K562 (cell line): ENCODE measurements at regions not wholly inside any gene's neighbourhood (a gene's known extent, or its start where the extent isn't known, plus 50 kb on each side); places are given as distances from the start of the nearest gene placed in this dataset.

ENCODE experiments used
- ATAC-seq: fragments of 200-7000 bp; cut with Tn5 transposase; 3 replicates; pipeline ENCODE4 v1.9.1; 2020; ENCODE audit warnings: moderate library complexity
- BruUV-seq: library from RNA; stranded (reverse); fragments of 400-500 nt; replicated peaks from 2 replicates; lab custom pipeline; 2021; lab: Mats Ljungman, UMichigan
- CTCF ChIA-PET: fragments of 300-600 bp; formaldehyde crosslinking; extraction: SDS; loops from one replicate; lab custom pipeline; 2021; ENCODE audit warnings: low intra/inter-chr PET ratio; lab: Yijun Ruan, JAX
- POLR2A ChIA-PET: fragments of 300-600, 350-650 bp; sonication (Branson Sonifier 250); formaldehyde crosslinking; extraction: SDS; loops from one replicate; lab custom pipeline; 2021; ENCODE audit warnings: antibody characterized with exemption, inconsistent platforms; lab: Yijun Ruan, JAX
- DNase-seq, 4 experiments: peaks; one replicate each; pipeline versions ENCODE4 v3.0.0 to v3.0.0-alpha.2; 2011 to 2018; ENCODE audit warnings: low spot score in 3 of 4, mixed read lengths in 3 of 4; ENCODE audit errors: extremely low read depth in 1 of 4
- FAIRE-seq: peaks from 2 replicates; lab custom pipeline; 2011; peaks lifted over from hg19 to GRCh38; lab: Jason Lieb, UNC
- H2AFZ ChIP-seq: 2 replicates; pipeline ENCODE4 v1.6.0; 2011; ENCODE audit warnings: low read depth, low read length, control low read depth, inconsistent platforms
- H3K27ac ChIP-seq: fragments of 200-600 bp; 3 replicates; pipeline ENCODE4 v1.8.0; 2011; ENCODE audit warnings: low read depth, mild to moderate bottlenecking, control low read depth, inconsistent platforms, low read length, moderate library complexity, mixed read lengths; ENCODE audit errors: extremely low read depth
- H3K27me3 ChIP-seq, 2 experiments: fragments of 300-600 bp in 1 of 2; 2 replicates in 1 of 2; 3 replicates in 1 of 2; pipeline versions ENCODE4 v1.6.0 to v1.8.0; 2011; ENCODE audit warnings: inconsistent platforms in 2 of 2, low read length in 2 of 2, mild to moderate bottlenecking in 1 of 2, mixed read lengths in 1 of 2, moderate library complexity in 1 of 2; ENCODE audit not compliant: control insufficient read depth in 2 of 2, insufficient read depth in 2 of 2
- H3K36me3 ChIP-seq: fragments of 300-600 bp; 3 replicates; pipeline ENCODE4 v1.8.0; 2011; ENCODE audit warnings: mild to moderate bottlenecking, low read length, inconsistent platforms; ENCODE audit not compliant: control insufficient read depth, insufficient read depth
- H3K4me1 ChIP-seq, 2 experiments: fragments of 200-600 bp in 1 of 2; replicated peaks in 1 of 2; 2 replicates in 1 of 2; 3 replicates in 1 of 2; pipeline versions ENCODE4 v1.5.1 to v1.8.0; 2011; ENCODE audit warnings: inconsistent platforms in 2 of 2, low read length in 2 of 2, mild to moderate bottlenecking in 1 of 2, mixed read lengths in 1 of 2, moderate library complexity in 1 of 2; ENCODE audit not compliant: control insufficient read depth in 2 of 2, insufficient read depth in 2 of 2
- H3K4me2 ChIP-seq: 2 replicates; pipeline ENCODE4 v1.6.1; 2011; ENCODE audit warnings: low read length, control low read depth, inconsistent platforms, mixed read lengths; ENCODE audit not compliant: insufficient read depth
- H3K4me3 ChIP-seq: fragments of 200-600 bp; sonication (generic), shearing (Covaris generic); 2 replicates; pipeline ENCODE4 v1.5.1; 2016; ENCODE audit warnings: control low read depth, inconsistent platforms
- H3K79me2 ChIP-seq: fragments of 200-600 bp; 3 replicates; pipeline ENCODE4 v1.8.0; 2011; ENCODE audit warnings: low read length, inconsistent platforms; ENCODE audit not compliant: control insufficient read depth, insufficient read depth
- H3K9ac ChIP-seq, 2 experiments: 2 replicates each; pipeline versions ENCODE4 v1.6.0 to v1.6.1; 2011; ENCODE audit warnings: low read depth in 2 of 2, low read length in 2 of 2, control low read depth in 1 of 2, inconsistent platforms in 1 of 2, mild to moderate bottlenecking in 1 of 2, mixed read lengths in 1 of 2; ENCODE audit not compliant: insufficient read depth in 1 of 2
- H3K9me1 ChIP-seq: one replicate; pipeline ENCODE4 v1.6.0; 2011; ENCODE audit warnings: inconsistent platforms, mild to moderate bottlenecking, low read length, moderate library complexity; ENCODE audit not compliant: control insufficient read depth, insufficient read depth
- H3K9me3 ChIP-seq: replicated peaks from 2 replicates; pipeline ENCODE4 v1.5.1; 2011; ENCODE audit warnings: low read depth, low read length, inconsistent platforms; ENCODE audit not compliant: control insufficient read depth, insufficient read depth
- H4K20me1 ChIP-seq: replicated peaks from 2 replicates; pipeline ENCODE4 v1.6.1; 2011; ENCODE audit warnings: low read length, inconsistent platforms, mixed read lengths; ENCODE audit not compliant: control insufficient read depth, insufficient read depth
- ERF ChIP-seq: fragments of 450-650 bp; formaldehyde crosslinking; IDR thresholded peaks from 2 replicates; pipeline ENCODE4 v1.4.0; 2020; ENCODE audit warnings: mild to moderate bottlenecking, mixed read lengths
- HNRNPK ChIP-seq: fragments of 200-400 bp; formaldehyde crosslinking; IDR thresholded peaks from one replicate; pipeline ENCODE4 v1.6.1; 2018; ENCODE audit warnings: mild to moderate bottlenecking, low read depth, low read length; ENCODE audit not compliant: poor library complexity, severe bottlenecking
- PTTG1 ChIP-seq: fragments of 450-650 bp; IDR thresholded peaks from 2 replicates; pipeline ENCODE4 v1.6.1; 2016; ENCODE audit warnings: low read depth, mild to moderate bottlenecking, missing genetic modification characterization, missing compliant biosample characterization
- SRSF7 ChIP-seq: fragments of 200-400 bp; formaldehyde crosslinking; optimal IDR thresholded peaks from 2 replicates; pipeline ENCODE3; 2017; ENCODE audit warnings: mild to moderate bottlenecking, low read depth, low read length
- WGBS: fragments of 100-300 bp; shearing (Covaris generic); methylation state at CpG from one replicate; pipeline ENCODE4 v1.1.6; 2016; ENCODE audit warnings: low coverage, mixed read lengths; ENCODE audit not compliant: insufficient coverage; ENCODE audit errors: missing lambda C conversion rate; 5-methylcytosine and 5-hydroxymethylcytosine counted together
- in situ Hi-C: fragments of 300-500 bp; cut with MboI; formaldehyde crosslinking; loops from 4 replicates; pipeline ENCODE4 v1.15.0; 2018; ENCODE audit warnings: inconsistent platforms, mixed read lengths
- intact Hi-C: fragments of 100-400 bp; cut with micrococcal nuclease; formaldehyde crosslinking; loops from 2 replicates; pipeline ENCODE4 v1.14.2; 2022
- TF ChIP-seq, protein P1 (sequence below): sonication (generic); IDR thresholded peaks from 2 replicates; pipeline ENCODE4 v1.6.1; 2016
- TF ChIP-seq, protein P2 (sequence below), 2 experiments: fragments of 450-650 bp in 1 of 2; IDR thresholded peaks; 2 replicates each; pipeline ENCODE4 v1.6.1; 2011 to 2017; ENCODE audit warnings: low read depth in 2 of 2, antibody characterized with exemption in 1 of 2, borderline replicate concordance in 1 of 2, low read length in 1 of 2, mild to moderate bottlenecking in 1 of 2, mixed read lengths in 1 of 2; ENCODE audit not compliant: control insufficient read depth in 1 of 2
- TF ChIP-seq, protein P3 (sequence below): fragments of 250-450 bp; sonication (Bioruptor Pico); IDR thresholded peaks from 2 replicates; pipeline ENCODE4 v1.4.0; 2020; ENCODE audit warnings: mild to moderate bottlenecking, moderate library complexity, borderline replicate concordance

GRCh38 chr3:171953301-171954022, 85.9 kb upstream of the FNDC3B start:
- BruUV-seq: no TSS peak
- Histone ChIP-seq H3K79me2 (no peaks in the 10 kb centered on the region), H3K4me2 (no peak overlapping the region), H2AFZ (peak overlapping the region; percentile 72), H4K20me1 (no peaks in the 10 kb centered on the region), H3K36me3 (no peaks in the 10 kb centered on the region), H3K4me1 (peaks cover 5 to 20% of the 10 kb centered on the region in 2 experiments; a peak in 4 of 5 replicates), H3K9ac (no peak overlapping the region), H3K27ac (no peak overlapping the region), H3K4me3 (no peak overlapping the region), H3K9me3 (no peaks in the 10 kb centered on the region), H3K27me3 (no peaks in the 10 kb centered on the region), H3K9me1 (no peaks in the 10 kb centered on the region)
- ATAC-seq: no peak
- no peak for TF ChIP-seq HNRNPK
- TF ChIP-seq, protein P1, sequence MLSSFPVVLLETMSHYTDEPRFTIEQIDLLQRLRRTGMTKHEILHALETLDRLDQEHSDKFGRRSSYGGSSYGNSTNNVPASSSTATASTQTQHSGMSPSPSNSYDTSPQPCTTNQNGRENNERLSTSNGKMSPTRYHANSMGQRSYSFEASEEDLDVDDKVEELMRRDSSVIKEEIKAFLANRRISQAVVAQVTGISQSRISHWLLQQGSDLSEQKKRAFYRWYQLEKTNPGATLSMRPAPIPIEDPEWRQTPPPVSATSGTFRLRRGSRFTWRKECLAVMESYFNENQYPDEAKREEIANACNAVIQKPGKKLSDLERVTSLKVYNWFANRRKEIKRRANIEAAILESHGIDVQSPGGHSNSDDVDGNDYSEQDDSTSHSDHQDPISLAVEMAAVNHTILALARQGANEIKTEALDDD: peak; percentile 73
- TF ChIP-seq, protein P2, sequence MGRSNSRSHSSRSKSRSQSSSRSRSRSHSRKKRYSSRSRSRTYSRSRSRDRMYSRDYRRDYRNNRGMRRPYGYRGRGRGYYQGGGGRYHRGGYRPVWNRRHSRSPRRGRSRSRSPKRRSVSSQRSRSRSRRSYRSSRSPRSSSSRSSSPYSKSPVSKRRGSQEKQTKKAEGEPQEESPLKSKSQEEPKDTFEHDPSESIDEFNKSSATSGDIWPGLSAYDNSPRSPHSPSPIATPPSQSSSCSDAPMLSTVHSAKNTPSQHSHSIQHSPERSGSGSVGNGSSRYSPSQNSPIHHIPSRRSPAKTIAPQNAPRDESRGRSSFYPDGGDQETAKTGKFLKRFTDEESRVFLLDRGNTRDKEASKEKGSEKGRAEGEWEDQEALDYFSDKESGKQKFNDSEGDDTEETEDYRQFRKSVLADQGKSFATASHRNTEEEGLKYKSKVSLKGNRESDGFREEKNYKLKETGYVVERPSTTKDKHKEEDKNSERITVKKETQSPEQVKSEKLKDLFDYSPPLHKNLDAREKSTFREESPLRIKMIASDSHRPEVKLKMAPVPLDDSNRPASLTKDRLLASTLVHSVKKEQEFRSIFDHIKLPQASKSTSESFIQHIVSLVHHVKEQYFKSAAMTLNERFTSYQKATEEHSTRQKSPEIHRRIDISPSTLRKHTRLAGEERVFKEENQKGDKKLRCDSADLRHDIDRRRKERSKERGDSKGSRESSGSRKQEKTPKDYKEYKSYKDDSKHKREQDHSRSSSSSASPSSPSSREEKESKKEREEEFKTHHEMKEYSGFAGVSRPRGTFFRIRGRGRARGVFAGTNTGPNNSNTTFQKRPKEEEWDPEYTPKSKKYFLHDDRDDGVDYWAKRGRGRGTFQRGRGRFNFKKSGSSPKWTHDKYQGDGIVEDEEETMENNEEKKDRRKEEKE (IDR thresholded peaks at IDR 0.05; ENCODE audit: borderline replicate concordance in 1 of 2, control insufficient read depth in 1 of 2, low read depth in 2 of 2, low read length in 1 of 2): no peak
- no peak for TF ChIP-seq SRSF7
- TF ChIP-seq PTTG1 (tag): no peak
- TF ChIP-seq, protein P3, sequence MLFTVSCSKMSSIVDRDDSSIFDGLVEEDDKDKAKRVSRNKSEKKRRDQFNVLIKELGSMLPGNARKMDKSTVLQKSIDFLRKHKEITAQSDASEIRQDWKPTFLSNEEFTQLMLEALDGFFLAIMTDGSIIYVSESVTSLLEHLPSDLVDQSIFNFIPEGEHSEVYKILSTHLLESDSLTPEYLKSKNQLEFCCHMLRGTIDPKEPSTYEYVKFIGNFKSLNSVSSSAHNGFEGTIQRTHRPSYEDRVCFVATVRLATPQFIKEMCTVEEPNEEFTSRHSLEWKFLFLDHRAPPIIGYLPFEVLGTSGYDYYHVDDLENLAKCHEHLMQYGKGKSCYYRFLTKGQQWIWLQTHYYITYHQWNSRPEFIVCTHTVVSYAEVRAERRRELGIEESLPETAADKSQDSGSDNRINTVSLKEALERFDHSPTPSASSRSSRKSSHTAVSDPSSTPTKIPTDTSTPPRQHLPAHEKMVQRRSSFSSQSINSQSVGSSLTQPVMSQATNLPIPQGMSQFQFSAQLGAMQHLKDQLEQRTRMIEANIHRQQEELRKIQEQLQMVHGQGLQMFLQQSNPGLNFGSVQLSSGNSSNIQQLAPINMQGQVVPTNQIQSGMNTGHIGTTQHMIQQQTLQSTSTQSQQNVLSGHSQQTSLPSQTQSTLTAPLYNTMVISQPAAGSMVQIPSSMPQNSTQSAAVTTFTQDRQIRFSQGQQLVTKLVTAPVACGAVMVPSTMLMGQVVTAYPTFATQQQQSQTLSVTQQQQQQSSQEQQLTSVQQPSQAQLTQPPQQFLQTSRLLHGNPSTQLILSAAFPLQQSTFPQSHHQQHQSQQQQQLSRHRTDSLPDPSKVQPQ: no peak
- TF ChIP-seq ERF (CRISPR knock-in tag): no peak
- intact Hi-C loops: no loop called here
- FAIRE-seq: no peak
- in situ Hi-C loops: no loop called here
- ChIA-PET POLR2A (interaction anchor here (0.7 to 1.3 kb wide), 2 partner anchors 13 to 55 kb away, joined by 3 read pairs; no protein-coding TSS in a partner anchor), CTCF (no interaction called here)
- WGBS: 58% methylated on average over 7 of the region's 7 CpGs
- no peak for DNase-seq
